Endothelial cell (in vitro differentiated cells): ENCODE measurements at regions not wholly inside any gene's neighbourhood (a gene's known extent, or its start where the extent isn't known, plus 50 kb on each side); places are given as distances from the start of the nearest gene placed in this dataset.
"Not testable (repeated sequence)": the region's sequence is repeated elsewhere in the genome, so short reads cannot be mapped to it uniquely, and the experiment has no call there.

Source experiments
- DNase-seq: peaks from one replicate; pipeline ENCODE4 v3.0.0; 2021; ENCODE audit warnings: low spot score
- H3K27ac Mint-ChIP-seq: one replicate; pipeline ENCODE4 v1.8.0; 2021; ENCODE audit warnings: mixed read lengths, inconsistent platforms; ENCODE audit not compliant: unreplicated experiment
- H3K27me3 Mint-ChIP-seq: one replicate; pipeline ENCODE4 v1.8.0; 2021; ENCODE audit warnings: mild to moderate bottlenecking, moderate library complexity, mixed read lengths, inconsistent platforms; ENCODE audit not compliant: unreplicated experiment
- H3K36me3 Mint-ChIP-seq: one replicate; pipeline ENCODE4 v1.8.0; 2021; ENCODE audit warnings: mild to moderate bottlenecking, low read depth, mixed read lengths, inconsistent platforms; ENCODE audit not compliant: unreplicated experiment
- H3K4me1 Mint-ChIP-seq: one replicate; pipeline ENCODE4 v1.8.0; 2021; ENCODE audit warnings: mild to moderate bottlenecking, mixed read lengths, inconsistent platforms; ENCODE audit not compliant: unreplicated experiment
- H3K4me3 Mint-ChIP-seq: one replicate; pipeline ENCODE4 v1.8.0; 2021; ENCODE audit warnings: mild to moderate bottlenecking, mixed read lengths, inconsistent platforms; ENCODE audit not compliant: unreplicated experiment
- H3K9me3 Mint-ChIP-seq: one replicate; pipeline ENCODE4 v1.8.0; 2021; ENCODE audit warnings: mixed read lengths, inconsistent platforms; ENCODE audit not compliant: unreplicated experiment
- CTCF ChIP-seq: fragments of 200-600 bp; sonication (generic); IDR thresholded peaks from one replicate; pipeline ENCODE4 v1.5.0; 2021; ENCODE audit warnings: antibody characterized with exemption; ENCODE audit not compliant: unreplicated experiment

- H3K4me1 Mint-ChIP-seq = no peaks in the 10 kb centered on the region
- no peak for TF ChIP-seq CTCF
- no peak for DNase-seq
- H3K9me3 Mint-ChIP-seq = no peaks in the 10 kb centered on the region
- no peaks in the 10 kb centered on the region for H3K36me3 Mint-ChIP-seq
- no peak overlapping the region for H3K4me3 Mint-ChIP-seq
- no peaks in the 10 kb centered on the region for H3K27me3 Mint-ChIP-seq
- H3K27ac Mint-ChIP-seq = no peak overlapping the region
Measured at GRCh38 chr1:87403061-87403820, 74.6 kb downstream of the LMO4 start.

GRCh38 chr1:87404296-87404695 lies 75.6 kb downstream of the LMO4 start:
- Mint-ChIP-seq H3K4me1 (no peaks in the 10 kb centered on the region), H3K27me3 (no peaks in the 10 kb centered on the region), H3K9me3 (no peaks in the 10 kb centered on the region), H3K4me3 (no peak overlapping the region), H3K27ac (no peak overlapping the region), H3K36me3 (no peaks in the 10 kb centered on the region)
- TF ChIP-seq CTCF = no peak
- no peak for DNase-seq

GRCh38 chr1:87408665-87409248 lies 80.1 kb downstream of the LMO4 start:
- no peak for TF ChIP-seq CTCF
- H3K27ac Mint-ChIP-seq = no peak overlapping the region
- no peak overlapping the region for H3K4me3 Mint-ChIP-seq
- H3K27me3 Mint-ChIP-seq = peaks cover 1% of the 10 kb centered on the region
- H3K36me3 Mint-ChIP-seq = no peaks in the 10 kb centered on the region
- no peak for DNase-seq
- H3K9me3 Mint-ChIP-seq = no peaks in the 10 kb centered on the region
- no peaks in the 10 kb centered on the region for H3K4me1 Mint-ChIP-seq

DNA sequence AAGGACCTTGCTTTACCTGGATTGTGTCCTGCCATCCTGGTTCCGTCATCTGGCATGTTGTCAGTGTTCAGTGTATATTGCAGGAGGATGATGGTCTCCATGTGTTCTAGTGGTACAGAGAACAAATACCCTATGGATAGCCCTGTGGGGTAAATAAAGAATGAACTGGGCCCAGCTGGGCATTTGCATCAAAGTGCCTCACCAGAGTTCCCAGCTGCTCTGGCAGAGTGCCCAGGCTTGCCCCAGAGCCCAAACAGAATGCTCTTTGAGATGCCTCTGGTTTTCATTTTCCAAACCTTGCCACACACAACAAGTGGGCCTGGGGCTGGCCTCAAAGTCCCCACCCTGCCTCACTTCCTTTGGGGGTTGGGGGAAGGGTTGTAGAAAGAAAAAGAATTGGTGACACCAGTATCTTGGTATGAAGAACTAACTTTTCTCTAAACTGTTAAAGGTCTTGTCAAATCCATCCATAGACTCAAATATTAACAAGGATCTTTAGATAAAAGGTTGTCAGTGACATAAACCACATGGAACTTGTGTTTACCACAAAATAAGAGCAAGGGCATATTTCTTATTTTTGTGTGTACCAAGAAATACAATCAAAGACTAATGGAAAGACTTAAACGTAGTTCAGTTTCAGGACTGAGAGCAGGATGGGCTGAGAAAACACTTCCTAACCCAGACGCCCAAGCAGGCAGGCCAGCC lies 82.2 kb downstream of the LMO4 start:
- Mint-ChIP-seq H3K27me3 (peaks cover 1% of the 10 kb centered on the region), H3K4me3 (no peak overlapping the region), H3K4me1 (no peaks in the 10 kb centered on the region), H3K27ac (no peak overlapping the region), H3K36me3 (no peaks in the 10 kb centered on the region), H3K9me3 (no peaks in the 10 kb centered on the region)
- DNase-seq = no peak
- no peak for TF ChIP-seq CTCF

GRCh38 chr1:87413846-87414245 lies 85.2 kb downstream of the LMO4 start:
- not testable (repeated sequence) for H3K4me3 Mint-ChIP-seq, DNase-seq

More at GRCh38 chr1:87413846-87414245, 85.2 kb downstream of the LMO4 start:
- H3K27ac Mint-ChIP-seq, H3K27me3 Mint-ChIP-seq, H3K9me3 Mint-ChIP-seq, H3K4me1 Mint-ChIP-seq, H3K36me3 Mint-ChIP-seq: not testable (repeated sequence)
